Right hindlimb (tissue), 1 donor: ENCODE measurements at regions not wholly inside any gene's neighbourhood (a gene's known extent, or its start where the extent isn't known, plus 50 kb on each side); places are given as distances from the start of the nearest gene placed in this dataset.

Experiments
- DNase-seq: peaks from one replicate; pipeline ENCODE4 v3.0.0-alpha.2; 2018

GRCh38 chr10:59550061-59550460, 159.6 kb downstream of the SLC16A9 start:
- DNase-seq = no peak

GRCh38 chr10:59538623-59539022, 171.0 kb downstream of the SLC16A9 start:
- no peak for DNase-seq

GRCh38 chr10:59537501-59537900, 172.1 kb downstream of the SLC16A9 start:
- DNase-seq = no peak

- peak; percentile 63 for DNase-seq
These were observed 173.3 kb downstream of the SLC16A9 start for GRCh38 chr10:59536167-59537014.

- DNase-seq = no peak
These were observed 162.0 kb upstream of the FAM13C start for GRCh38 chr10:59524348-59524747.

- DNase-seq = no peak
These were observed 161.5 kb upstream of the FAM13C start for GRCh38 chr10:59523851-59524250.

- no peak for DNase-seq
These were observed 155.6 kb upstream of the FAM13C start for GRCh38 chr10:59517996-59518395.

- DNase-seq = no peak
These were observed 155.1 kb upstream of the FAM13C start for GRCh38 chr10:59517341-59517899.

GRCh38 chr10:59513558-59513957, 151.2 kb upstream of the FAM13C start:
- no peak for DNase-seq

GRCh38 chr10:59512951-59513350, 150.6 kb upstream of the FAM13C start:
- DNase-seq = no peak

GRCh38 chr10:59508956-59509355, 146.6 kb upstream of the FAM13C start:
- no peak for DNase-seq

- no peak for DNase-seq
These were observed 145.9 kb upstream of the FAM13C start for GRCh38 chr10:59508296-59508695.

GRCh38 chr10:59505926-59506325, 143.6 kb upstream of the FAM13C start:
- no peak for DNase-seq

- no peak for DNase-seq
These were observed 137.1 kb upstream of the FAM13C start for GRCh38 chr10:59499460-59499859.

GRCh38 chr10:59493017-59493416, 130.7 kb upstream of the FAM13C start:
- no peak for DNase-seq

GRCh38 chr10:59479426-59479825, 117.1 kb upstream of the FAM13C start:
- no peak for DNase-seq

- no peak for DNase-seq
These were observed 108.2 kb upstream of the FAM13C start for GRCh38 chr10:59470570-59470969.

- DNase-seq = no peak
These were observed 102.7 kb upstream of the FAM13C start for GRCh38 chr10:59465088-59465487.

- no peak for DNase-seq
These were observed 102.1 kb upstream of the FAM13C start for GRCh38 chr10:59464483-59464882.

- DNase-seq = no peak
These were observed 101.6 kb upstream of the FAM13C start for GRCh38 chr10:59463909-59464308.

GRCh38 chr10:59460601-59461000, 98.3 kb upstream of the FAM13C start:
- DNase-seq = no peak

GRCh38 chr10:59456199-59456598, 93.8 kb upstream of the FAM13C start:
- no peak for DNase-seq

- no peak for DNase-seq
These were observed 92.0 kb upstream of the FAM13C start for GRCh38 chr10:59454171-59454919.

GRCh38 chr10:59448616-59449015, 86.3 kb upstream of the FAM13C start:
- DNase-seq = no peak
